ENCODE measurements at regions not wholly inside any gene's neighbourhood (a gene's known extent, or its start where the extent isn't known, plus 50 kb on each side); places are given as distances from the start of the nearest gene placed in this dataset.

- Histone ChIP-seq H2AFZ (ENCODE audit: low read length) (no peak overlapping the region), H3K9me3 (replicated peaks; ENCODE audit: insufficient read depth, low read length) (no peaks in the 10 kb centered on the region), H3K9ac (ENCODE audit: low read length) (no peak overlapping the region), H3K36me3 (replicated peaks; ENCODE audit: insufficient read depth, low read length) (no peaks in the 10 kb centered on the region), H3K27ac (ENCODE audit: low read length) (no peak overlapping the region), H3K4me3 (ENCODE audit: low read length) (no peak overlapping the region), H3K9me2 (replicated peaks; ENCODE audit: insufficient read depth, low read length) (no peaks in the 10 kb centered on the region), H3K4me2 (ENCODE audit: low read depth, low read length) (no peak overlapping the region), H3K27me3 (replicated peaks; ENCODE audit: insufficient read depth, low read length) (no peaks in the 10 kb centered on the region), H3F3A (ENCODE audit: insufficient read depth, low read length) (no peaks in the 10 kb centered on the region), H3K4me1 (ENCODE audit: low read length) (no peaks in the 10 kb centered on the region), H3K79me2 (ENCODE audit: low read length) (no peaks in the 10 kb centered on the region), H4K20me1 (ENCODE audit: insufficient read depth, low read length) (no peaks in the 10 kb centered on the region)
- no peak for DNase-seq
- TF ChIP-seq EZH2 (optimal IDR thresholded peaks at IDR 0.05; ENCODE audit: low read depth, low read length) (no peak), EZH2phosphoT487 (IDR thresholded peaks at IDR 0.05; ENCODE audit: low read length) (no peak), CTCF (IDR thresholded peaks at IDR 0.05; ENCODE audit: low read length) (no peak)
Observed at GRCh38 chr3:72595927-72596610, 252.2 kb downstream of the SHQ1 start.

- Histone ChIP-seq H3F3A (ENCODE audit: insufficient read depth, low read length) (no peaks in the 10 kb centered on the region), H2AFZ (ENCODE audit: low read length) (no peak overlapping the region), H3K9ac (ENCODE audit: low read length) (no peak overlapping the region), H3K9me3 (replicated peaks; ENCODE audit: insufficient read depth, low read length) (no peaks in the 10 kb centered on the region), H3K27ac (ENCODE audit: low read length) (no peak overlapping the region), H4K20me1 (ENCODE audit: insufficient read depth, low read length) (no peaks in the 10 kb centered on the region), H3K4me1 (ENCODE audit: low read length) (no peaks in the 10 kb centered on the region), H3K4me2 (ENCODE audit: low read depth, low read length) (no peak overlapping the region), H3K36me3 (replicated peaks; ENCODE audit: insufficient read depth, low read length) (no peaks in the 10 kb centered on the region), H3K27me3 (replicated peaks; ENCODE audit: insufficient read depth, low read length) (no peaks in the 10 kb centered on the region), H3K9me2 (replicated peaks; ENCODE audit: insufficient read depth, low read length) (no peaks in the 10 kb centered on the region), H3K79me2 (ENCODE audit: low read length) (no peaks in the 10 kb centered on the region), H3K4me3 (ENCODE audit: low read length) (no peak overlapping the region)
- DNase-seq, result no peak
- TF ChIP-seq EZH2 (optimal IDR thresholded peaks at IDR 0.05; ENCODE audit: low read depth, low read length) (no peak), EZH2phosphoT487 (IDR thresholded peaks at IDR 0.05; ENCODE audit: low read length) (no peak), CTCF (IDR thresholded peaks at IDR 0.05; ENCODE audit: low read length) (no peak)
Observed at GRCh38 chr3:72595376-72595775, 252.9 kb downstream of the SHQ1 start.

- no peaks in the 10 kb centered on the region for H3F3A ChIP-seq (ENCODE audit: insufficient read depth, low read length)
- H3K27ac ChIP-seq (ENCODE audit: low read length), result no peak overlapping the region
- no peaks in the 10 kb centered on the region for H3K79me2 ChIP-seq (ENCODE audit: low read length)
- no peaks in the 10 kb centered on the region for H3K27me3 ChIP-seq (replicated peaks; ENCODE audit: insufficient read depth, low read length)
- H3K36me3 ChIP-seq (replicated peaks; ENCODE audit: insufficient read depth, low read length), result no peaks in the 10 kb centered on the region
- no peaks in the 10 kb centered on the region for H4K20me1 ChIP-seq (ENCODE audit: insufficient read depth, low read length)
- H2AFZ ChIP-seq (ENCODE audit: low read length), result no peak overlapping the region
- H3K9ac ChIP-seq (ENCODE audit: low read length), result no peak overlapping the region
- H3K9me2 ChIP-seq (replicated peaks; ENCODE audit: insufficient read depth, low read length), result no peaks in the 10 kb centered on the region
- no peak overlapping the region for H3K4me2 ChIP-seq (ENCODE audit: low read depth, low read length)
- no peak for DNase-seq
- H3K9me3 ChIP-seq (replicated peaks; ENCODE audit: insufficient read depth, low read length), result no peaks in the 10 kb centered on the region
- H3K4me1 ChIP-seq (ENCODE audit: low read length), result no peaks in the 10 kb centered on the region
- TF ChIP-seq CTCF (IDR thresholded peaks at IDR 0.05; ENCODE audit: low read length) (no peak), EZH2 (optimal IDR thresholded peaks at IDR 0.05; ENCODE audit: low read depth, low read length) (no peak), EZH2phosphoT487 (IDR thresholded peaks at IDR 0.05; ENCODE audit: low read length) (no peak)
- no peak overlapping the region for H3K4me3 ChIP-seq (ENCODE audit: low read length)
Observed at GRCh38 chr3:72594615-72595215, 253.5 kb downstream of the SHQ1 start.
